Naive thymus-derived CD4-positive, alpha-beta T cell (primary cell): ENCODE measurements at regions not wholly inside any gene's neighbourhood (a gene's known extent, or its start where the extent isn't known, plus 50 kb on each side); places are given as distances from the start of the nearest gene placed in this dataset.

Experiments
- ATAC-seq: fragments of 150-1000 bp; cut with Tn5 transposase; 2 replicates; pipeline ENCODE4 v1.10.0; 2021; ENCODE audit warnings: mild to moderate bottlenecking, moderate library complexity
- CTCF ChIA-PET: fragments of 350-600 bp; sonication (Branson Sonifier 250); formaldehyde crosslinking; loops from one replicate; lab custom pipeline; 2021; ENCODE audit warnings: antibody characterized with exemption; lab: Charles Lee
- POLR2A ChIA-PET: fragments of 350-600 bp; sonication (Branson Sonifier 250); formaldehyde crosslinking; loops from one replicate; lab custom pipeline; 2021; ENCODE audit warnings: antibody characterized with exemption, inconsistent platforms; lab: Charles Lee
- DNase-seq, 9 donors: peaks; one replicate each; pipeline versions ENCODE4 v3.0.0 to v3.0.0-alpha.2; 2020 to 2022; ENCODE audit warnings: mixed read lengths in 1 of 9
- H3K27ac ChIP-seq: one replicate; pipeline ENCODE4 v1.7.0; 2013; ENCODE audit warnings: mild to moderate bottlenecking, low read depth, low read length, moderate library complexity
- H3K27me3 ChIP-seq, 2 donors: one replicate each; pipeline ENCODE4 v1.7.0; 2013; ENCODE audit warnings: low read length in 2 of 2, mild to moderate bottlenecking in 2 of 2, moderate library complexity in 2 of 2; ENCODE audit not compliant: control insufficient read depth in 2 of 2, insufficient read depth in 2 of 2
- H3K36me3 ChIP-seq, 3 experiments: 1 replicate in 2 of 3; 2 replicates in 1 of 3; pipeline ENCODE4 v1.7.0; 2013; ENCODE audit warnings: low read length in 3 of 3, mild to moderate bottlenecking in 3 of 3, moderate library complexity in 1 of 3; ENCODE audit not compliant: insufficient read depth in 3 of 3, control insufficient read depth in 2 of 3
- H3K4me1 ChIP-seq, 2 donors: one replicate each; pipeline ENCODE4 v1.7.0; 2013; ENCODE audit warnings: low read length in 2 of 2, mild to moderate bottlenecking in 2 of 2, moderate library complexity in 1 of 2; ENCODE audit not compliant: control insufficient read depth in 2 of 2, insufficient read depth in 2 of 2
- H3K4me3 ChIP-seq: 2 replicates; pipeline ENCODE4 v1.7.0; 2013; ENCODE audit warnings: mild to moderate bottlenecking, low read length
- H3K9me3 ChIP-seq, 3 experiments: 1 replicate in 2 of 3; 2 replicates in 1 of 3; pipeline ENCODE4 v1.7.0; 2013; ENCODE audit warnings: low read length in 3 of 3; ENCODE audit not compliant: control insufficient read depth in 2 of 3
- H3K27ac Mint-ChIP-seq, 9 donors: one replicate each; pipeline ENCODE4 v1.8.0; 2020 to 2022; ENCODE audit warnings: mixed read lengths in 9 of 9, mild to moderate bottlenecking in 8 of 9, moderate library complexity in 5 of 9, inconsistent platforms in 2 of 9
- H3K27me3 Mint-ChIP-seq, 5 donors: one replicate each; pipeline ENCODE4 v1.8.0; 2021 to 2022; ENCODE audit warnings: mixed read lengths in 5 of 5, mild to moderate bottlenecking in 1 of 5
- H3K36me3 Mint-ChIP-seq, 5 donors: one replicate each; pipeline ENCODE4 v1.8.0; 2020 to 2022; ENCODE audit warnings: mixed read lengths in 5 of 5, mild to moderate bottlenecking in 3 of 5, inconsistent platforms in 1 of 5
- H3K4me1 Mint-ChIP-seq, 7 donors: one replicate each; pipeline ENCODE4 v1.8.0; 2020 to 2022; ENCODE audit warnings: mixed read lengths in 7 of 7, mild to moderate bottlenecking in 3 of 7, inconsistent platforms in 1 of 7
- H3K4me3 Mint-ChIP-seq, 10 donors: one replicate each; pipeline ENCODE4 v1.8.0; 2020 to 2022; ENCODE audit warnings: mild to moderate bottlenecking in 10 of 10, mixed read lengths in 10 of 10, moderate library complexity in 6 of 10, inconsistent platforms in 2 of 10
- H3K9me3 Mint-ChIP-seq, 11 donors: one replicate each; pipeline ENCODE4 v1.8.0; 2020 to 2022; ENCODE audit warnings: mixed read lengths in 11 of 11, mild to moderate bottlenecking in 4 of 11, inconsistent platforms in 1 of 11, moderate library complexity in 1 of 11
- intact Hi-C, 2 donors: fragments of 100-400 bp; cut with micrococcal nuclease; formaldehyde crosslinking; loops; one replicate each; pipeline ENCODE4 v1.15.1; 2023

- DNase-seq (no peak), ATAC-seq (no peak)
- intact Hi-C loops, result no loop called here
- H3K9me3 ChIP-seq, result no peaks in the 10 kb centered on the region
- Mint-ChIP-seq H3K4me3 (no peak overlapping the region), H3K36me3 (no peaks in the 10 kb centered on the region), H3K27ac (no peak overlapping the region), H3K27me3 (peaks cover 4 to 21% (median 15%) of the 10 kb centered on the region in 5 donors), H3K9me3 (peaks cover 0 to 6% (median 0%) of the 10 kb centered on the region in 11 donors), H3K4me1 (no peaks in the 10 kb centered on the region)
- no peaks in the 10 kb centered on the region for H3K27me3 ChIP-seq
- no peaks in the 10 kb centered on the region for H3K36me3 ChIP-seq
- CTCF ChIA-PET, result no interaction called here
- POLR2A ChIA-PET, result no interaction called here
- H3K4me3 ChIP-seq, result no peak overlapping the region
- H3K27ac ChIP-seq, result no peak overlapping the region
- no peaks in the 10 kb centered on the region for H3K4me1 ChIP-seq
These were observed 633.5 kb upstream of the CADM1 start for GRCh38 chr11:116137753-116138152.

- Mint-ChIP-seq H3K9me3 (peaks cover 0 to 3% (median 0%) of the 10 kb centered on the region in 11 donors), H3K36me3 (no peaks in the 10 kb centered on the region), H3K4me1 (no peaks in the 10 kb centered on the region), H3K4me3 (no peak overlapping the region), H3K27ac (no peak overlapping the region), H3K27me3 (peaks cover 4 to 21% (median 15%) of the 10 kb centered on the region in 5 donors)
- H3K4me1 ChIP-seq, result no peaks in the 10 kb centered on the region
- ATAC-seq (no peak), DNase-seq (no peak)
- H3K9me3 ChIP-seq, result no peaks in the 10 kb centered on the region
- ChIA-PET CTCF (no interaction called here), POLR2A (no interaction called here)
- intact Hi-C loops, result no loop called here
- H3K4me3 ChIP-seq, result no peak overlapping the region
- no peaks in the 10 kb centered on the region for H3K36me3 ChIP-seq
- no peak overlapping the region for H3K27ac ChIP-seq
- no peaks in the 10 kb centered on the region for H3K27me3 ChIP-seq
These were observed 632.9 kb upstream of the CADM1 start for GRCh38 chr11:116136987-116137674.

GRCh38 chr11:116135891-116136290, 631.7 kb upstream of the CADM1 start:
- Mint-ChIP-seq H3K4me1 (no peaks in the 10 kb centered on the region), H3K27ac (no peak overlapping the region), H3K27me3 (peaks cover 0 to 20% (median 11%) of the 10 kb centered on the region in 5 donors), H3K4me3 (no peak overlapping the region), H3K36me3 (no peaks in the 10 kb centered on the region), H3K9me3 (peaks cover 0 to 3% (median 0%) of the 10 kb centered on the region in 11 donors)
- no peak overlapping the region for H3K27ac ChIP-seq
- no peaks in the 10 kb centered on the region for H3K4me1 ChIP-seq
- no peak for ATAC-seq
- no peaks in the 10 kb centered on the region for H3K9me3 ChIP-seq
- no peaks in the 10 kb centered on the region for H3K27me3 ChIP-seq
- no peak for DNase-seq
- no peak overlapping the region for H3K4me3 ChIP-seq
- ChIA-PET CTCF (no interaction called here), POLR2A (no interaction called here)
- no peaks in the 10 kb centered on the region for H3K36me3 ChIP-seq
- intact Hi-C loops, result no loop called here

- H3K27me3 Mint-ChIP-seq, result peaks cover 0 to 15% (median 11%) of the 10 kb centered on the region in 5 donors
- H3K36me3 Mint-ChIP-seq, result no peaks in the 10 kb centered on the region
- ChIA-PET POLR2A (no interaction called here), CTCF (no interaction called here)
- Histone ChIP-seq H3K27ac (no peak overlapping the region), H3K9me3 (no peaks in the 10 kb centered on the region), H3K4me1 (no peaks in the 10 kb centered on the region), H3K4me3 (no peak overlapping the region), H3K27me3 (no peaks in the 10 kb centered on the region), H3K36me3 (no peaks in the 10 kb centered on the region)
- H3K4me3 Mint-ChIP-seq, result no peak overlapping the region
- no peak for DNase-seq
- ATAC-seq, result no peak
- peaks cover 0 to 3% (median 0%) of the 10 kb centered on the region in 11 donors for H3K9me3 Mint-ChIP-seq
- intact Hi-C loops, result no loop called here
- no peaks in the 10 kb centered on the region for H3K4me1 Mint-ChIP-seq
- no peak overlapping the region for H3K27ac Mint-ChIP-seq
These were observed 630.2 kb upstream of the CADM1 start for GRCh38 chr11:116134450-116134849.

GRCh38 chr11:116132273-116132978, 628.2 kb upstream of the CADM1 start:
- POLR2A ChIA-PET, result no interaction called here
- H3K9me3 Mint-ChIP-seq, result peaks cover 0 to 5% (median 0%) of the 10 kb centered on the region in 11 donors
- no peak overlapping the region for H3K27ac Mint-ChIP-seq
- DNase-seq (no peak), ATAC-seq (no peak)
- Histone ChIP-seq H3K27ac (no peak overlapping the region), H3K36me3 (no peaks in the 10 kb centered on the region), H3K9me3 (no peaks in the 10 kb centered on the region), H3K4me3 (no peak overlapping the region), H3K4me1 (no peaks in the 10 kb centered on the region), H3K27me3 (no peaks in the 10 kb centered on the region)
- CTCF ChIA-PET, result no interaction called here
- intact Hi-C loops, result no loop called here
- H3K27me3 Mint-ChIP-seq, result peaks cover 0 to 3% (median under 1%) of the 10 kb centered on the region in 5 donors
- no peaks in the 10 kb centered on the region for H3K36me3 Mint-ChIP-seq
- H3K4me3 Mint-ChIP-seq, result no peak overlapping the region
- no peaks in the 10 kb centered on the region for H3K4me1 Mint-ChIP-seq

GRCh38 chr11:116130122-116130521, 625.9 kb upstream of the CADM1 start:
- H3K4me3 ChIP-seq, result no peak overlapping the region
- H3K4me3 Mint-ChIP-seq, result no peak overlapping the region
- H3K27ac ChIP-seq, result no peak overlapping the region
- peaks cover 0 to 5% (median 0%) of the 10 kb centered on the region in 11 donors for H3K9me3 Mint-ChIP-seq
- H3K9me3 ChIP-seq, result no peaks in the 10 kb centered on the region
- H3K36me3 ChIP-seq, result no peaks in the 10 kb centered on the region
- no peaks in the 10 kb centered on the region for H3K27me3 ChIP-seq
- ATAC-seq (no peak), DNase-seq (no peak)
- CTCF ChIA-PET, result interaction anchor here (0.6 kb wide), 1 partner anchor 799 kb away, joined by 3 read pairs; no protein-coding TSS in a partner anchor
- H3K4me1 ChIP-seq, result no peaks in the 10 kb centered on the region
- intact Hi-C loops, result no loop called here
- no peaks in the 10 kb centered on the region for H3K36me3 Mint-ChIP-seq
- no peaks in the 10 kb centered on the region for H3K4me1 Mint-ChIP-seq
- H3K27me3 Mint-ChIP-seq, result peaks cover 0 to 3% (median 0%) of the 10 kb centered on the region in 5 donors
- no peak overlapping the region for H3K27ac Mint-ChIP-seq
- POLR2A ChIA-PET, result no interaction called here
